H1 (cell line): ENCODE measurements at regions not wholly inside any gene's neighbourhood (a gene's known extent, or its start where the extent isn't known, plus 50 kb on each side); places are given as distances from the start of the nearest gene placed in this dataset.

Experiments
- BACH1 ChIP-seq: IDR thresholded peaks from 2 replicates; pipeline ENCODE4 v1.6.1; 2012; ENCODE audit warnings: low read length, improper control_type of control experiment
- CBX5 ChIP-seq: fragments of 300-800, 300-1000 bp; sonication (generic); IDR thresholded peaks from 2 replicates; pipeline ENCODE4 v1.7.1; 2016; ENCODE audit warnings: antibody characterized with exemption, low read length, low read depth
- CBX8 ChIP-seq: fragments of 300-800, 300-1000 bp; sonication (generic); IDR thresholded peaks from 2 replicates; pipeline ENCODE4 v1.7.1; 2016; ENCODE audit warnings: low read depth, low read length, borderline replicate concordance
- CEBPB ChIP-seq: IDR thresholded peaks from 2 replicates; pipeline ENCODE4 v1.6.1; 2012; ENCODE audit warnings: low read depth, low read length
- GTF2F1 ChIP-seq: IDR thresholded peaks from 2 replicates; pipeline ENCODE4 v1.6.1; 2012; ENCODE audit warnings: low read depth, low read length, improper control_type of control experiment, borderline replicate concordance
- RFX5 ChIP-seq: IDR thresholded peaks from 2 replicates; pipeline ENCODE4 v1.6.1; 2011; ENCODE audit warnings: low read depth, low read length, improper control_type of control experiment, borderline replicate concordance
- RNF2 ChIP-seq: fragments of 200-900, 300-1000 bp; sonication (generic); IDR thresholded peaks from 2 replicates; pipeline ENCODE4 v1.7.1; 2016; ENCODE audit warnings: borderline replicate concordance, low read depth, mild to moderate bottlenecking, antibody characterized with exemption, low read length; ENCODE audit not compliant: poor library complexity, severe bottlenecking; ENCODE audit errors: missing control alignments
- ZNF274 ChIP-seq: IDR thresholded peaks from 2 replicates; pipeline ENCODE4 v1.7.0; 2012; ENCODE audit warnings: low read length, borderline replicate concordance; ENCODE audit errors: extremely low read depth
- TF ChIP-seq, protein P1 (sequence below): fragments of 300-600 bp; sonication (generic); IDR thresholded peaks from 2 replicates; pipeline ENCODE4 v1.7.1; 2012; ENCODE audit warnings: low read length, moderate library complexity, mild to moderate bottlenecking, inconsistent platforms; ENCODE audit not compliant: insufficient replicate concordance
- TF ChIP-seq, protein P2 (sequence below): IDR thresholded peaks from 2 replicates; pipeline ENCODE4 v1.6.1; 2012; ENCODE audit warnings: low read length, inconsistent platforms

DNA sequence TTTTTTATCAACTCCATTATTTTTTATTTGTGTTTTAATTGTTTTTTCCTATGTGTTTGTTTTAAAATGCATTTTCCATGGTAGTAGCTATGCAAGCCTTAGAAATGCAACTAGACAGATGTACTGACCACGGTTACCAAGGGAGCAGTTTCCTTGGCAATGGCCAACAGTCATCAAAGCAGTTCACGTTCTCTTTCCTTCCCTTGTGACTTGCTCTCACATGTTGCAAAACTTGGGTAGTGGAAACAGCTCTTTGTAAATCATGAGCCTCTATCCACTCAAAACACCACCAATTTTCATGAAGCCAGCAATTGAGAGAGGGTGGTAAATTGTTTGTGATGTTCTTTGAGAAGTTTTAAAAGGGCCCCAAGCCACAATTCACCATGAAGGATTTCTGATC is 499.4 kb upstream of the MDFIC2 start (continued):
- TF ChIP-seq, protein P1, sequence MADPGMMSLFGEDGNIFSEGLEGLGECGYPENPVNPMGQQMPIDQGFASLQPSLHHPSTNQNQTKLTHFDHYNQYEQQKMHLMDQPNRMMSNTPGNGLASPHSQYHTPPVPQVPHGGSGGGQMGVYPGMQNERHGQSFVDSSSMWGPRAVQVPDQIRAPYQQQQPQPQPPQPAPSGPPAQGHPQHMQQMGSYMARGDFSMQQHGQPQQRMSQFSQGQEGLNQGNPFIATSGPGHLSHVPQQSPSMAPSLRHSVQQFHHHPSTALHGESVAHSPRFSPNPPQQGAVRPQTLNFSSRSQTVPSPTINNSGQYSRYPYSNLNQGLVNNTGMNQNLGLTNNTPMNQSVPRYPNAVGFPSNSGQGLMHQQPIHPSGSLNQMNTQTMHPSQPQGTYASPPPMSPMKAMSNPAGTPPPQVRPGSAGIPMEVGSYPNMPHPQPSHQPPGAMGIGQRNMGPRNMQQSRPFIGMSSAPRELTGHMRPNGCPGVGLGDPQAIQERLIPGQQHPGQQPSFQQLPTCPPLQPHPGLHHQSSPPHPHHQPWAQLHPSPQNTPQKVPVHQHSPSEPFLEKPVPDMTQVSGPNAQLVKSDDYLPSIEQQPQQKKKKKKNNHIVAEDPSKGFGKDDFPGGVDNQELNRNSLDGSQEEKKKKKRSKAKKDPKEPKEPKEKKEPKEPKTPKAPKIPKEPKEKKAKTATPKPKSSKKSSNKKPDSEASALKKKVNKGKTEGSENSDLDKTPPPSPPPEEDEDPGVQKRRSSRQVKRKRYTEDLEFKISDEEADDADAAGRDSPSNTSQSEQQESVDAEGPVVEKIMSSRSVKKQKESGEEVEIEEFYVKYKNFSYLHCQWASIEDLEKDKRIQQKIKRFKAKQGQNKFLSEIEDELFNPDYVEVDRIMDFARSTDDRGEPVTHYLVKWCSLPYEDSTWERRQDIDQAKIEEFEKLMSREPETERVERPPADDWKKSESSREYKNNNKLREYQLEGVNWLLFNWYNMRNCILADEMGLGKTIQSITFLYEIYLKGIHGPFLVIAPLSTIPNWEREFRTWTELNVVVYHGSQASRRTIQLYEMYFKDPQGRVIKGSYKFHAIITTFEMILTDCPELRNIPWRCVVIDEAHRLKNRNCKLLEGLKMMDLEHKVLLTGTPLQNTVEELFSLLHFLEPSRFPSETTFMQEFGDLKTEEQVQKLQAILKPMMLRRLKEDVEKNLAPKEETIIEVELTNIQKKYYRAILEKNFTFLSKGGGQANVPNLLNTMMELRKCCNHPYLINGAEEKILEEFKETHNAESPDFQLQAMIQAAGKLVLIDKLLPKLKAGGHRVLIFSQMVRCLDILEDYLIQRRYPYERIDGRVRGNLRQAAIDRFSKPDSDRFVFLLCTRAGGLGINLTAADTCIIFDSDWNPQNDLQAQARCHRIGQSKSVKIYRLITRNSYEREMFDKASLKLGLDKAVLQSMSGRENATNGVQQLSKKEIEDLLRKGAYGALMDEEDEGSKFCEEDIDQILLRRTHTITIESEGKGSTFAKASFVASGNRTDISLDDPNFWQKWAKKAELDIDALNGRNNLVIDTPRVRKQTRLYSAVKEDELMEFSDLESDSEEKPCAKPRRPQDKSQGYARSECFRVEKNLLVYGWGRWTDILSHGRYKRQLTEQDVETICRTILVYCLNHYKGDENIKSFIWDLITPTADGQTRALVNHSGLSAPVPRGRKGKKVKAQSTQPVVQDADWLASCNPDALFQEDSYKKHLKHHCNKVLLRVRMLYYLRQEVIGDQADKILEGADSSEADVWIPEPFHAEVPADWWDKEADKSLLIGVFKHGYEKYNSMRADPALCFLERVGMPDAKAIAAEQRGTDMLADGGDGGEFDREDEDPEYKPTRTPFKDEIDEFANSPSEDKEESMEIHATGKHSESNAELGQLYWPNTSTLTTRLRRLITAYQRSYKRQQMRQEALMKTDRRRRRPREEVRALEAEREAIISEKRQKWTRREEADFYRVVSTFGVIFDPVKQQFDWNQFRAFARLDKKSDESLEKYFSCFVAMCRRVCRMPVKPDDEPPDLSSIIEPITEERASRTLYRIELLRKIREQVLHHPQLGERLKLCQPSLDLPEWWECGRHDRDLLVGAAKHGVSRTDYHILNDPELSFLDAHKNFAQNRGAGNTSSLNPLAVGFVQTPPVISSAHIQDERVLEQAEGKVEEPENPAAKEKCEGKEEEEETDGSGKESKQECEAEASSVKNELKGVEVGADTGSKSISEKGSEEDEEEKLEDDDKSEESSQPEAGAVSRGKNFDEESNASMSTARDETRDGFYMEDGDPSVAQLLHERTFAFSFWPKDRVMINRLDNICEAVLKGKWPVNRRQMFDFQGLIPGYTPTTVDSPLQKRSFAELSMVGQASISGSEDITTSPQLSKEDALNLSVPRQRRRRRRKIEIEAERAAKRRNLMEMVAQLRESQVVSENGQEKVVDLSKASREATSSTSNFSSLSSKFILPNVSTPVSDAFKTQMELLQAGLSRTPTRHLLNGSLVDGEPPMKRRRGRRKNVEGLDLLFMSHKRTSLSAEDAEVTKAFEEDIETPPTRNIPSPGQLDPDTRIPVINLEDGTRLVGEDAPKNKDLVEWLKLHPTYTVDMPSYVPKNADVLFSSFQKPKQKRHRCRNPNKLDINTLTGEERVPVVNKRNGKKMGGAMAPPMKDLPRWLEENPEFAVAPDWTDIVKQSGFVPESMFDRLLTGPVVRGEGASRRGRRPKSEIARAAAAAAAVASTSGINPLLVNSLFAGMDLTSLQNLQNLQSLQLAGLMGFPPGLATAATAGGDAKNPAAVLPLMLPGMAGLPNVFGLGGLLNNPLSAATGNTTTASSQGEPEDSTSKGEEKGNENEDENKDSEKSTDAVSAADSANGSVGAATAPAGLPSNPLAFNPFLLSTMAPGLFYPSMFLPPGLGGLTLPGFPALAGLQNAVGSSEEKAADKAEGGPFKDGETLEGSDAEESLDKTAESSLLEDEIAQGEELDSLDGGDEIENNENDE: no peak
- TF ChIP-seq RFX5 (no peak), BACH1 (no peak), CBX5 (no peak), ZNF274 (no peak), GTF2F1 (no peak), CEBPB (no peak), RNF2 (no peak), CBX8 (no peak)
- TF ChIP-seq, protein P2, sequence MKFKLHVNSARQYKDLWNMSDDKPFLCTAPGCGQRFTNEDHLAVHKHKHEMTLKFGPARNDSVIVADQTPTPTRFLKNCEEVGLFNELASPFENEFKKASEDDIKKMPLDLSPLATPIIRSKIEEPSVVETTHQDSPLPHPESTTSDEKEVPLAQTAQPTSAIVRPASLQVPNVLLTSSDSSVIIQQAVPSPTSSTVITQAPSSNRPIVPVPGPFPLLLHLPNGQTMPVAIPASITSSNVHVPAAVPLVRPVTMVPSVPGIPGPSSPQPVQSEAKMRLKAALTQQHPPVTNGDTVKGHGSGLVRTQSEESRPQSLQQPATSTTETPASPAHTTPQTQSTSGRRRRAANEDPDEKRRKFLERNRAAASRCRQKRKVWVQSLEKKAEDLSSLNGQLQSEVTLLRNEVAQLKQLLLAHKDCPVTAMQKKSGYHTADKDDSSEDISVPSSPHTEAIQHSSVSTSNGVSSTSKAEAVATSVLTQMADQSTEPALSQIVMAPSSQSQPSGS: no peak
